NCI-H748 treated with DMSO at 0.1 percent for 48 hours (cell line): ENCODE measurements at regions not wholly inside any gene's neighbourhood (a gene's known extent, or its start where the extent isn't known, plus 50 kb on each side); places are given as distances from the start of the nearest gene placed in this dataset.

Experiments
- DNase-seq: peaks from one replicate; lab custom pipeline; 2025; lab: John Stamatoyannopoulos, UW

DNA sequence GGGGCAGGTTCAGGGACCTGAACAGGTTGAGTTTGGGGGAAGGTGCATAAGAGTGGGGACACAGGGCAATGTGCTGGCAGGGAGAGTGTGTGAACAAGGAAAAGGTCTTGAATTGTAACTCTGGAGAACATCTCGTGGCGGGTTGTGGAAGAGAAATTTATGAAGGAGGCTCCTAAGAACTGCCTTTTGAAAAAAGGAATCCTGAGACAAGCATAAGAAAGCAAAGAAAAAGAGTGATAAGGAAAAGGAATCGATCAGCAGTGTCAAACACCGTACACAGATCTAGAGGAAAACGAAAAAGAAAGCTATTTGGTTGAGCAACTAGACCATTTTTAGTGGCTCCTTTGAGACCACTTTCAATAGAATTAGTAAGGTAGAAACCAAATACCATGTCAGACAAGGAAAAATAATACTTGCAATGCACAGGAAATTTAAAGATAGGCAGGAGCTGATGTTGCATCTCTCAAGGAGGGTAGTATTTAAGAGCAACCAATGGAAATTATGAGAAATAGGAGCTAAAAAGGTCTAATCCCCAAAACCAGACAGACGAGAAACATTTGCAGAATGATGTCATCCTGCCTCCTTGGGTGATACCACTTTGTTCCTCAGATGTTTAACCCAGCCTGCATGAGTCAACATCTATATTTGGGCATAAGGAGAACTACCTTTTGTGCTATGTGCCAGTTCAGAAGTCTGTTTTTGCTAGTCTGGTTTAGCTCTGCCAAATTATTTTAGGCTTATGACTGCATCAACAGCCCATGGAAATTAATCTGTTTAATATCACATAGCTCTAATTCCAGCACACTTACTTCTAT, 64.5 kb upstream of the STK38L start:
- no peak for DNase-seq

DNA sequence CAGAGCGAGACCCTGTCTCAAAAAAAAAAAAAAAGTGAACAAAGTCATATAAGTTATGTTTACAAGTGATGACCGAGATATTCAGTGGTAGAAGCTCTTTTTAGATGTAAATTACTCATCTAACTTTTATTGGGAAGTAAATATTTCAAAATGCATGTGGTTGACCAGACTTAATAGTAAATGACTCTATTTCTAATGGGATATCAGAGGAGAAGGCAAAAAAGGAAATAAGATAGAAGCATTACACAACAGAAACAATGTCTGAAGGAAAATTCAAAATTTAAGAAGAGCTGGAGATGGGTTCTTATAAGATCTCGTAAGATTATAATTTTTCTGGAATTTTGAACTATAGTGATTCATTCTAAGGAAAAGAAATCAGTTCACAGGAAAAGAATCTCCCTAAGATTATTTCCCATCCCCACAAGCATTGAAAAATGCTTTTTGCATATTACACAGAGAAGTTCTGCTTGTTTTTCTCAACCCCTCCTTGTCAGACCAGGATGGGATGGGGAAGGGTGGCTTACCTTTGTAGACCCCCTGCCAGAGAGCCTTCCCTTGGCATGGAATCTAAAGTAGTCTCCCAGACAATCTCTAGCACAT, 63.1 kb upstream of the STK38L start:
- no peak for DNase-seq

DNA sequence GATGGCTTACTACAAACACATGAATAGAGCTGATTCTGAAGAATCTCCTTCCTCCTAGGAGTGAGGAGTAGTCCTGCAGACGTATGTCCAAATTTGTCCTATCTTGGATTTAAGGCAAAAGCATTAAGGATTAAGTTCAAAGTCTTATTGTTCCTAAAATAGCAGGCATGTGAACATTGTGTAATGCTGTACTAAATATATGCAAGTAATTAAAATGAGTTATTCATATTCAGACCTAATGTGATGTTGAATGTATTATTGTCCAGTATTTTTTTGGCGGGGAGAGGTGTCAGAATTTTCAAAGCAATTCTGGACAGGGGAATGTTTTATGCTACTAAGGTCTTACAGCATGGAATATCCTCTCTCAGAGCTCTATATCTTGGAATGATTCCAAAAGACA, 60.7 kb upstream of the STK38L start:
- DNase-seq = no peak

DNA sequence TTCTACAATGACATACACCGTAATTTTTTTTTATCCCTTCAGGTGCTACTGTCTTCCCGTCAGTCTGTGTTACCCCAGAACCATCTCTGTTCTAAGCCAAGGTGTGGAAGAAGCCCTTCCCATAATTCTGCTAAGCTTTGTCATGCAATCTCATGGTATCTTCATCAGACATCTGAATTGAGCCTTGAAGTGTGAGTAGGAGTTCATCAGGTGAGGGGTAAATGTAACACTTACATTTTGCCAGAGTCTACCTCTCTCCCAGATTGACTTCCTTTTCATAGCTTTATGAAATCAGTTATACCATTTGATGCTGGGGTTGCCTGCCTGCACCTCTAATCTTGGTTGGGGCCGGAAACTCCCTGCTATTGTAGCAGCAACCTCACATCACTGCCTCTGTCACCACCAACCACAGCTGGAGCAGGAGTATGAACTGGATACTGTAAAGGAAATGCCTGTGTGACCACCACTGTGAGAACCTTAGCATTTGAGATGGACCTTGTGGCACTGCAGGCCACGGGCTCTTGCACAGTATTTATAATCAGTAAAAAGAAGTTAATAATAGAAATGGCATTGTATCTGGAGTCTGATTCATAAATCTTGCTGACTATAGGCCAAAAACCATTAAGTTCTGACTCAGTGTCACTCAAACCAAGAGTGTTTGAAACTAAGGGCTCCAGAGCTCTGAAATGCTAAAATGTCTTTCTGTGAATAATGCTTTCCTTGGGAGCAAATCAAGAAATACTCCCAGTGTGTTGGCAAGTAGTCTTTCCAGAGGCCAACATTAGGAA, 58.7 kb upstream of the STK38L start:
- DNase-seq = no peak

DNA sequence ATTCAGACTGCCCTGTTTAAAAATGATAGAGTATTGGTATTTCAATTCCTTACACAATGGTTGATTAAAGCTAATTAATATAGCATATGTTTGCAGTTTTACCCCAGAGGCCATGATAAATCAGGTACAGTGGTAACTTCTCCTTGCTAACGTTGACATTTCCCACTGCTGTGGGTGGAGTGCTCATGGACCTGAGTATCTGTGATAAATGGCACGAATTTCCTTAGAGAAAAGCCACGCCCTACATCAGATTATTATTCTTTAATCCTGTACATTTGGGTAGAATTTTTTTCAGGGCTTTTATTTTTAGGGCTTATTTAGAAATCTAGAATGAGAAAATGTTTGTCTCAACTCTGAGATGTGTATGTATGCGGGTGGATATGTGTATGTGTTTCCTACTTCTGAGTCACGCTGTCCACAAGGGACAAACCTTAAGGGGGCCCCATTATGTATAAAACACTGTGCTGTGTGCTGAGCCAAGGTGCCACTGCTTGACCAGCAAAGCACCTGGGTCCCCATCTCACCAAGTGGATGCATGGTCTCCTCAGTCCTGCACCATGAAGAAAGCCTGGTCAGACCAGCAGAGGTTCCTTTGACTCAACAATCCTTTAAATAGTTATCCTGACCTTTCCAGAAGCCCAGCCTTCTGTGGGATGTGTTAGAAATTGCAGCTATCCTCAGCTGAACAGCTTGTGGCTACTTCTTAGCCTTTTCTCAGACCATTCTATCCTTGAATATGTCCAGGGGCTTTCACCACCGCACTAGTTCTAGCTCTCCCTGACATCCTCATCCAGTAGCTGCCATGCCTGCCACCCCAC, 57.9 kb upstream of the STK38L start:
- DNase-seq = no peak

DNA sequence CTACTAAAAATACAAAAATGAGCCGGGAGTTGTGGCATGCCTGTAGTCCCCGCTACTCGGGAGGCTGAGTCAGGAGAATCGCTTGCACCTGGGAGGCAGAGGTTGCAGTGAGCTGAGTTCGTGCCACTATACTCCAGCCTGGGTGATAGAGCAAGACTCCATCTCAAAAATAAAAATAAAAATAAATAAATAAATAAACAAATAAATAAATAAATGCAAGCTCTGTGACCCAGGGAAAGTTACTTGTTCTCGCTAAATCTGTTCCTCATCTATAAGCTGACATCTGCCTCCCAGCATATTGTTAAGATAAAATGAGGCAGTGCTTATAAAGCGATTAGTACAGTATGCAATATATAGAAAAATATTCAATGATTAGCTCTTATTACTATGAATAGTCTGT, 56.4 kb upstream of the STK38L start:
- no peak for DNase-seq

DNA sequence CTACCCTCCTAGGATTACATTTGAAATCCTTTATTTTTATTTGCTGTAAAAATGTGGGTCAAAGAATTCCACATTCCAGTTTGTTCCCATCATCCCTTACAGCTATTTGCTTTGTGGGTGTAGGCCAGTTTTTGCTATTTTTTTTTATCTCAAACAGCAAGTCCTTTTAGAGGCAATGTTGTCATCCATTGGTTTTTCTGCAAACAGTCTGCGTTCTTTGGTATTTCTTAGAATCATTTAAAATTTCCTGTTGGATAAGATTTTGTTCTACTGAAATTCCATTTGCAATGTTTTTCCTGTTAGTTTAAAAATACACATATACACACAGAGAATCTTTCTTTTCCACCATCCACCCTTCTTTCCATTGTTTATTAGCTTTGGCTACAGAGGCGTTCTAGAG, 53.3 kb upstream of the STK38L start:
- no peak for DNase-seq

DNA sequence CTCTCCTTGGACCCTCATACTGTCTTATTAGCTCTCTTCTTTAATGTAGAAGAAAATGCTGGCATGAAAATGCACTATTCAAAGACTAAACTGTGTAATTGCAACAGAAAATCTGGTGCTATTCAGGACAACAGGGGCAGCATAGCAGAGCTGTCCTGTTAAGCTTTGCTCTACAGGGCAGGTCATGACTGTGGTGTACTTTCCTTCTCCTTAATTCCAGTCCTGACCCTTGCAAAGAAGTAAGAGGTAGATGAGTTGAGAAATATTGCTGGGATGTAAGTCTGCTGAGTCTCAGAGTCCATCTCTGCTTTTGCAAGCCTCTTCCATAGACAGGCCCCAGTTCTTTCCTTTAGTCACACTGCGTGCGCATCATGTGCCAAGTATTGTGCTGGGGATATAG, 52.6 kb upstream of the STK38L start:
- no peak for DNase-seq

DNA sequence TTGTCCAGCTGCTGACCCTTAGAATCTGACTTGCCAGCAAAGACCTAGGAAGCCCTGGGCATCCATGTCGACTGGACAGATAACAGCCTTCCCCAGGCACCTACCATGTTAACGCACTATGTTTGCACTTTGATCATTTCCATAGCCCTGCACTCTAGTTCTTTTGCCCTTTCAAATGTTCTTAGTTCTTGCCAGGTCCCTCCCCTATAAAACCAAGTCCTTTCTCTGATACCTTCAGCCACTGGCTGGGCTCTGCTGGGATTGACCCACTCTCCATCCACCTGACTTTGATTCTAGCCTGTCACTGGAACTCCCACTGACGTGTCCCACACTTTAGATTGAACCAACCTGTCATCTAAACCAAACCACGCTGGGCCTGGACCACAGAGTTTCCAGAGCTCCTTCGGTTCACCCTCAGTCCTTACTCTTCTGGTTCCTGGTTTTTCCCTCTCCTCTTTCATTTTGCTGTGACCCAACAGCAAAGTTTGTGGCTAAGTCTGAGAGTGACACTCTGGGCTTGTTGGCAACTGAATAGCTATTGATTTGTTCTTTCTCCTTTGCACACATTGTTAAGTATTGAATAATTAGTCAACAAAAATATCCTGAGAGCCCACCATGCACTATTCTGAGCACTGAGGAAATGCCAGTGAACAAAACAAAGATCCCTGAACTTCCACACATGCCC, 51.8 kb upstream of the STK38L start:
- no peak for DNase-seq

DNA sequence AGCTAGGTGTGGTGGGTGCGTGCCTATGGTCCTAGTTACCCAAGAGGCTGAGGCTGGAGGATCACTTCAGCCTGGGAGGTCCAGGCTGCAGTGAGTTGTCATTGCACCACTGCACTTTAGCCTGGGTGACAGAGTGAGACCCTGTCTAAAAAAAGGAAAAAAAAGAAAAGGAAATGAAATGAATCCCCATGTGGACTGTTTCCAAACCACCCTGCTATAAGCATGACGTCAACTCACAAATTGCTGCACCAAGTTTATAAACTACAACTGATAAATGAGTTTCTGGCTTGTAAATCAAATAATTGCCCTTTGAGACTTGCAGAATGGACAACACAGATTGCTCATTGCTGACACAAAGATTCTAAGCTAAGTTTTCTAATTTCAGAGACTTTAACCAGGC, 51.0 kb upstream of the STK38L start:
- DNase-seq = no peak

DNA sequence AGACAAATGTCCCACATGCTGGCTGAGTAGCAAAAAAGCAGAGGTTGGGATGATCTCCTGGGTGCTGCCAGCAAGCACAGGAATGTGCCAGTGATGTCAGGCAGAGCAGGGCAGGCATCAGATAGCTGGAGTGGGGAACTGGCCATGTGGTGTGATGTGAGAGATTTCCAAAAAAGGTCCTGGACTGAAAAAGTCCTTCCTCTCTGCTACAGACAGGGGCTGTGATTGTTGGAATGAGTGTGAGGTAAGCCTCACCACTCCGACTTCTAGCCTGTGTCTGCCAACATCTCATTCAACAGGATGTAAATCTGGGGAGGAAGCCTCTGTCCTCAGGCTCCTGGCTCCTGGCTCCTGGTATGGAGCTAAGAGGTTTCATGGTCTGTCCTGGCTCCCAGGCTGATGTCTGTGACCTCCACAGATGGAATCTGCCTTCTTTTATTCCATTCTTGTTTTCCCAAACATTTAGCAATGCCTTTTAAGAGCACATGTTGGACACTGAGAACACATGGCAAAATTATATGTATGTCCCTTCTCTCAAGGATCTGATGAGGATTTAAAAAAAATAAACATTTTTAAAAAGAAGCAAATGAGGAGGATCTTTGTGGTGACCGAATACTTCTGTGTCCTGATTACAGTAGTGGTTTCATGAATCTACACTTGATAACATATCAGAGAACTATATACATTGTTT, 50.1 kb upstream of the STK38L start:
- no peak for DNase-seq
